ENCODE measurements at regions not wholly inside any gene's neighbourhood (a gene's known extent, or its start where the extent isn't known, plus 50 kb on each side); places are given as distances from the start of the nearest gene placed in this dataset.

- TF ChIP-seq REST (IDR thresholded peaks at IDR 0.05; ENCODE audit: unreplicated experiment) (no peak), CTCF (conservative IDR thresholded peaks at IDR 0.05; ENCODE audit: low read depth in 2 of 2) (no peak), EZH2phosphoT487 (IDR thresholded peaks at IDR 0.05; ENCODE audit: unreplicated experiment) (no peak), CREB1 (CRISPR knock-in tag; IDR thresholded peaks at IDR 0.05; ENCODE audit: low read depth) (no peak), POLR2AphosphoS5 (IDR thresholded peaks at IDR 0.05; ENCODE audit: low read depth) (no peak)
These were observed 697.8 kb downstream of the LRRIQ3 start for GRCh38 chr1:73500154-73500553.

Data from GM23338 (cell line).